Stimulated activated CD8-positive, alpha-beta memory T cell treated with anti-CD3 and anti-CD28 coated beads, Interleukin-2, amount 100 ng/mL, for 48 hours (primary cell): ENCODE measurements at regions not wholly inside any gene's neighbourhood (a gene's known extent, or its start where the extent isn't known, plus 50 kb on each side); places are given as distances from the start of the nearest gene placed in this dataset.

ENCODE experiments used
- DNase-seq, 2 donors: peaks; one replicate each; pipeline ENCODE4 v3.0.0-alpha.2; 2020; ENCODE audit warnings: low read depth in 2 of 2

GRCh38 chr4:107094332-107094731 is 58.2 kb upstream of the DKK2 start:
- no peak for DNase-seq
